ENCODE measurements at regions not wholly inside any gene's neighbourhood (a gene's known extent, or its start where the extent isn't known, plus 50 kb on each side); places are given as distances from the start of the nearest gene placed in this dataset.

DNA sequence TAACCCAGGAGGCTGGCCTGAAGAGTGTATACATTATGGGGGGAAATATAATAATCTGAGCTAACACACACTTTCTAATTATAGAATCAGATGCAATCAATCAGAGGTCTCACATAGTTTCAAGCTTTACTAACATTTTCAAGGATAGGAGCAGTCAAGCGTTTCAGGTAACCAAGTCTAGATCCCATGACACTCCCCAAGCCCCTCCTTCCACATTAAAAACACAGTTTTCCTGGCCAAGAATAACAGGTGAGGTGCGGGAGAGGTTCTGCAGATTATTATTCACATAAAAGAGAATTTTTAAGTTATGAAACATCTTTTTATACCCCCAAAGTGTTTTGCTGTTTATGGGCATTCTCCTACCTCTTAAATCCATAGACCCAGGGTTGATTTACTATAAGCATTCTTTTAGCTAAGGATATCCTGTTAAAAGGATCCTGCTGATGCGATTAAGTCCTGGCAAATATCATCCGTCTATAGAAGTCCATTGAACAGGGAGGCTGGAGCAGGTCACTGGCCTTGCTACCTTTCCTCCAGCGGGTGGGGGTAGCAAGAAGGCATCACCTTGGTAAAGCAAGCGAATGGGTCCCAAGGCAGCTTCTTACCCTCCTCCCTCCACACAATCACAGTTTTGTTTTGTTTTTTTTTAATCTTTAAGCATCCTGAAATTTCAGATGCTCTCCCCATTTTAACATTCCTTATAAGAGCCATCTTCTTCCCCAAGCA lies 104.7 kb upstream of the GPM6A start:
- TF ChIP-seq, protein P1, sequence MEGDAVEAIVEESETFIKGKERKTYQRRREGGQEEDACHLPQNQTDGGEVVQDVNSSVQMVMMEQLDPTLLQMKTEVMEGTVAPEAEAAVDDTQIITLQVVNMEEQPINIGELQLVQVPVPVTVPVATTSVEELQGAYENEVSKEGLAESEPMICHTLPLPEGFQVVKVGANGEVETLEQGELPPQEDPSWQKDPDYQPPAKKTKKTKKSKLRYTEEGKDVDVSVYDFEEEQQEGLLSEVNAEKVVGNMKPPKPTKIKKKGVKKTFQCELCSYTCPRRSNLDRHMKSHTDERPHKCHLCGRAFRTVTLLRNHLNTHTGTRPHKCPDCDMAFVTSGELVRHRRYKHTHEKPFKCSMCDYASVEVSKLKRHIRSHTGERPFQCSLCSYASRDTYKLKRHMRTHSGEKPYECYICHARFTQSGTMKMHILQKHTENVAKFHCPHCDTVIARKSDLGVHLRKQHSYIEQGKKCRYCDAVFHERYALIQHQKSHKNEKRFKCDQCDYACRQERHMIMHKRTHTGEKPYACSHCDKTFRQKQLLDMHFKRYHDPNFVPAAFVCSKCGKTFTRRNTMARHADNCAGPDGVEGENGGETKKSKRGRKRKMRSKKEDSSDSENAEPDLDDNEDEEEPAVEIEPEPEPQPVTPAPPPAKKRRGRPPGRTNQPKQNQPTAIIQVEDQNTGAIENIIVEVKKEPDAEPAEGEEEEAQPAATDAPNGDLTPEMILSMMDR (IDR thresholded peaks at IDR 0.05; ENCODE audit: insufficient read depth, low read depth, low read length) = no peak
- TF ChIP-seq EZH2 (IDR thresholded peaks at IDR 0.05; ENCODE audit: insufficient read depth, low read length) = no peak
